ENCODE measurements at regions not wholly inside any gene's neighbourhood (a gene's known extent, or its start where the extent isn't known, plus 50 kb on each side); places are given as distances from the start of the nearest gene placed in this dataset.
A peak's percentile ranks its signal among the peaks of the same experiment; 100 is the strongest.

- intact Hi-C loops (cut with DNase I), result no loop called here
- DNase-seq (ENCODE audit: extremely low spot score), result no peak
- Histone ChIP-seq H3K36me3 (no peaks in the 10 kb centered on the region), H3K9me3 (no peaks in the 10 kb centered on the region), H3K4me1 (no peaks in the 10 kb centered on the region), H3K27ac (replicated peaks in 1 of 4) (no peak overlapping the region), H3K27me3 (no peaks in the 10 kb centered on the region), H3K4me3 (no peak overlapping the region)
- 88% methylated on average over 2 of the region's 2 CpGs for WGBS
- TF ChIP-seq POLR2A (IDR thresholded peaks at IDR 0.05; ENCODE audit: low read depth) (no peak), POLR2AphosphoS5 (IDR thresholded peaks at IDR 0.05) (no peak), CTCF (IDR thresholded peaks at IDR 0.05) (no peak), EP300 (IDR thresholded peaks at IDR 0.05) (no peak)
Measured at GRCh38 chr5:33242277-33242676, 198.5 kb upstream of the TARS1 start.

- no peak overlapping the region for H3K27ac ChIP-seq (replicated peaks in 1 of 4)
- TF ChIP-seq EP300 (IDR thresholded peaks at IDR 0.05) (no peak), POLR2A (IDR thresholded peaks at IDR 0.05; ENCODE audit: low read depth) (no peak)
- 89% methylated on average over 4 of the region's 4 CpGs for WGBS
- intact Hi-C loops (cut with DNase I), result no loop called here
- no peaks in the 10 kb centered on the region for H3K36me3 ChIP-seq
- no peaks in the 10 kb centered on the region for H3K9me3 ChIP-seq
- no peaks in the 10 kb centered on the region for H3K4me1 ChIP-seq
- H3K27me3 ChIP-seq, result no peaks in the 10 kb centered on the region
- DNase-seq (ENCODE audit: extremely low spot score), result no peak
- H3K4me3 ChIP-seq, result no peak overlapping the region
Measured at GRCh38 chr5:33244441-33245150, 196.2 kb upstream of the TARS1 start.

DNA sequence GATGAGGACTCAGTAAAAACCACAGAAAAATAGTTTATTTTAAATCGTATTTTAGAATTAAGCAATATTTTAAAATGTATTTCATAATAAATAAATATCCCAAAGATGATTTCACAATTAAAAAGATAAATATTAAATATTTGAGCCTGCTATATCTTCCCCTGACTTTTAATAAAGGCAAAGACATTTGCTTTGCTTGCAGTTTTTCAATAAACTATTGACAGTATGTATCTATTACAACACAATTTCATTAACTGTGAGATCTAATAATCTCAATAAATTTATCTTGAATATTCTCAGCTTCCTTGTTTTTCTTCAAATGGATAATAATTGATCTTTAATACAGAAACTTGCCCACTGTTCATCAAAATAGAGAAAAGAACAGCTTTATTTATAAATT, 186.2 kb upstream of the TARS1 start:
- Histone ChIP-seq H3K27me3 (no peaks in the 10 kb centered on the region), H3K36me3 (no peaks in the 10 kb centered on the region), H3K9me3 (no peaks in the 10 kb centered on the region), H3K27ac (replicated peaks in 1 of 4) (no peak overlapping the region), H3K4me3 (no peak overlapping the region), H3K4me1 (peaks cover 0 to 4% (median 1%) of the 10 kb centered on the region in 4 donors)
- intact Hi-C loops (cut with DNase I), result no loop called here
- TF ChIP-seq POLR2AphosphoS5 (IDR thresholded peaks at IDR 0.05), result no peak
- no peak for TF ChIP-seq EP300 (IDR thresholded peaks at IDR 0.05)
- TF ChIP-seq POLR2A (IDR thresholded peaks at IDR 0.05; ENCODE audit: low read depth), result no peak
- no peak for TF ChIP-seq CTCF (IDR thresholded peaks at IDR 0.05)
- WGBS, result 91% methylated on average over 1 of the region's 1 CpG
- DNase-seq (ENCODE audit: extremely low spot score), result no peak

DNA sequence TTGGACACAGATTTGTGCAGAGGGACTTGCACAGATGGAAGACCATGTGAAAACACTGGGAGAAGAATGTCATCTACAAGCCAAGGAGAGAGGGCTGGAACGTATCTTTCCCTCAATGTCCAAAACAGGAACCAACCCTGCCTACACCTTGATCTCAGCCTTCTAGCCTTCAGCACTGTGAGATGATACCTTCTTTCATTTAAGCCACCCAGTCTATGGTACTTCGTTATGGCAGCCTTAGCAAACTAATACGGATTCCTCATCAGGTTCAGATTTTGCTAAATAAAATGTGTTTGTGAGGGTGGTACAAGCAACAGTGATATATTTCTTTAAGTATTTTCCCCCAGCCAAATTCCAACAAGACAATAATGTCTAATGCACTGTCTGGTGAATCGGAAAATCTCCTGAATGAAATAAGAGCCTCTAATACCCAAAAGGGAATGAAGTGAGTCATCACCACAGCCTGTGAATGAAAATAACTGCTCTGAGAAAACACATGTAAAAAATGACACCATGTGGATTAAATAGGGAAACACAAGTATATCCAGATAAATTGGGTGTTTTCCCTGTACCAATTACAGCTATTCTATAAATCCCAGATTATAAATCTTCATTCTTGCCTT, 182.8 kb upstream of the TARS1 start:
- no peak for TF ChIP-seq POLR2A (IDR thresholded peaks at IDR 0.05; ENCODE audit: low read depth)
- TF ChIP-seq CTCF (IDR thresholded peaks at IDR 0.05), result peak in 1 of 3 experiments; percentile 15
- no peak for TF ChIP-seq POLR2AphosphoS5 (IDR thresholded peaks at IDR 0.05)
- H3K4me1 ChIP-seq, result peaks cover 0 to 4% (median 1%) of the 10 kb centered on the region in 4 donors
- H3K4me3 ChIP-seq, result no peak overlapping the region
- no peaks in the 10 kb centered on the region for H3K27me3 ChIP-seq
- no peaks in the 10 kb centered on the region for H3K36me3 ChIP-seq
- no peak for DNase-seq (ENCODE audit: extremely low spot score)
- no peaks in the 10 kb centered on the region for H3K9me3 ChIP-seq
- WGBS, result 57% methylated on average over 4 of the region's 4 CpGs
- H3K27ac ChIP-seq (replicated peaks in 1 of 4), result no peak overlapping the region
- intact Hi-C loops (cut with DNase I), result no loop called here

GRCh38 chr5:33258553-33258952, 182.2 kb upstream of the TARS1 start:
- no peaks in the 10 kb centered on the region for H3K27me3 ChIP-seq
- H3K4me1 ChIP-seq, result peaks cover 0 to 4% (median 1%) of the 10 kb centered on the region in 4 donors
- no peak overlapping the region for H3K27ac ChIP-seq (replicated peaks in 1 of 4)
- intact Hi-C loops (cut with DNase I), result no loop called here
- no peaks in the 10 kb centered on the region for H3K9me3 ChIP-seq
- DNase-seq (ENCODE audit: extremely low spot score), result no peak
- WGBS, result 91% methylated on average over 2 of the region's 2 CpGs
- TF ChIP-seq POLR2A (IDR thresholded peaks at IDR 0.05; ENCODE audit: low read depth), result no peak
- no peak for TF ChIP-seq CTCF (IDR thresholded peaks at IDR 0.05)
- TF ChIP-seq POLR2AphosphoS5 (IDR thresholded peaks at IDR 0.05), result no peak
- no peak for TF ChIP-seq EP300 (IDR thresholded peaks at IDR 0.05)
- H3K36me3 ChIP-seq, result no peaks in the 10 kb centered on the region
- H3K4me3 ChIP-seq, result no peak overlapping the region

Data from esophagus muscularis mucosa (tissue), 4 donors.